ENCODE measurements at regions not wholly inside any gene's neighbourhood (a gene's known extent, or its start where the extent isn't known, plus 50 kb on each side); places are given as distances from the start of the nearest gene placed in this dataset.

GRCh38 chr2:173584000-173584399 is 229.3 kb downstream of the CDCA7 start:
- TF ChIP-seq YY1 (IDR thresholded peaks at IDR 0.05; ENCODE audit: insufficient read depth, insufficient read length) (no peak), ZNF274 (IDR thresholded peaks at IDR 0.05; ENCODE audit: low read depth, low read length) (no peak)
